Activated CD8-positive, alpha-beta memory T cell treated with anti-CD3 and anti-CD28 coated beads, Interleukin-2, amount 50 U/mL, for 24 hours (primary cell): ENCODE measurements at regions not wholly inside any gene's neighbourhood (a gene's known extent, or its start where the extent isn't known, plus 50 kb on each side); places are given as distances from the start of the nearest gene placed in this dataset.
"Not testable (repeated sequence)": the region's sequence is repeated elsewhere in the genome, so short reads cannot be mapped to it uniquely, and the experiment has no call there.

Source experiments
- DNase-seq: peaks from one replicate; pipeline ENCODE4 v3.0.0-alpha.2; 2020; ENCODE audit errors: extremely low read depth

GRCh38 chr10:29828440-29828894 lies 193.7 kb upstream of the SVIL start:
- no peak for DNase-seq

- DNase-seq: no peak
These were observed 192.7 kb upstream of the SVIL start for GRCh38 chr10:29827512-29827911.

- no peak for DNase-seq
These were observed 192.2 kb upstream of the SVIL start for GRCh38 chr10:29826801-29827450.

GRCh38 chr10:29826221-29826620 lies 191.4 kb upstream of the SVIL start:
- no peak for DNase-seq

- DNase-seq: no peak
These were observed 188.8 kb upstream of the SVIL start for GRCh38 chr10:29823553-29824080.

- DNase-seq: no peak
These were observed 186.2 kb upstream of the SVIL start for GRCh38 chr10:29820890-29821461.

- no peak for DNase-seq
These were observed 182.2 kb upstream of the SVIL start for GRCh38 chr10:29816801-29817558.

- DNase-seq: no peak
These were observed 180.8 kb upstream of the SVIL start for GRCh38 chr10:29815572-29815971.

- DNase-seq: no peak
These were observed 177.1 kb upstream of the SVIL start for GRCh38 chr10:29811751-29812427.

GRCh38 chr10:29810816-29811215 lies 176.0 kb upstream of the SVIL start:
- DNase-seq: no peak

GRCh38 chr10:29810231-29810630 lies 175.5 kb upstream of the SVIL start:
- DNase-seq: not testable (repeated sequence)

- DNase-seq: no peak
These were observed 174.6 kb upstream of the SVIL start for GRCh38 chr10:29809383-29809782.

GRCh38 chr10:29807163-29807806 lies 172.5 kb upstream of the SVIL start:
- no peak for DNase-seq

- no peak for DNase-seq
These were observed 171.6 kb upstream of the SVIL start for GRCh38 chr10:29806350-29806788.

GRCh38 chr10:29805134-29805723 lies 170.5 kb upstream of the SVIL start:
- DNase-seq: no peak

GRCh38 chr10:29804025-29804852 lies 169.5 kb upstream of the SVIL start:
- DNase-seq: no peak

- no peak for DNase-seq
These were observed 167.4 kb upstream of the SVIL start for GRCh38 chr10:29802171-29802570.

GRCh38 chr10:29798921-29799690 lies 164.3 kb upstream of the SVIL start:
- DNase-seq: no peak

GRCh38 chr10:29797616-29798015 lies 162.8 kb upstream of the SVIL start:
- DNase-seq: no peak

GRCh38 chr10:29795850-29796249 lies 161.1 kb upstream of the SVIL start:
- no peak for DNase-seq
